ENCODE measurements at regions not wholly inside any gene's neighbourhood (a gene's known extent, or its start where the extent isn't known, plus 50 kb on each side); places are given as distances from the start of the nearest gene placed in this dataset.

DNA sequence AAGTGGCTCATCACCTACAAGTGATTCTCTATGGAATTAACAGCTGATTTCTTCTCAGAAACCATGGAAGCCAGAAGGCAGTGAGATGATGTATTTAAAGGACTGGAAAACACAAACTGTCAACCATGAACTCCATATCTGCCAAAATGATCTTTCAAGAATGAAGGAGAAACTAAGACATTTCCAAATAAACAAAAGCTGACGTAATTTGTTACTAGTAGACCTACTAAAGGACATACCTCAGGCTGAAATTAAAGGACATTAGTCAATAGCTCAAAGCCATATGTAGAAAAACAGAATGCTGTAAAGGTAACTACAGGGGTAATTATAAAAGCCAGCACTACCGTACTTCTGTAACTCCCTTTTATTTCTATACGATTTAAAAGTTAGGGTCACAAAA, 129.4 kb upstream of the TMEM45B start:
- Histone ChIP-seq H2BK15ac (ENCODE audit: low read length) (no peak overlapping the region), H3K23ac (ENCODE audit: low read depth, low read length, poor library complexity) (no peak overlapping the region), H3K9me3 (replicated peaks in 1 of 2; ENCODE audit: control insufficient read depth in 2 of 2, insufficient read depth in 1 of 2, low read depth in 1 of 2, low read length in 2 of 2) (no peaks in the 10 kb centered on the region), H4K91ac (ENCODE audit: low read depth, low read length, poor library complexity) (no peak overlapping the region), H3K27me3 (ENCODE audit: control insufficient read depth in 3 of 3, insufficient read depth in 3 of 3, low read depth in 1 of 3, low read length in 3 of 3) (peaks cover 0 to 3% (median 0%) of the 10 kb centered on the region in 3 experiments), H3K14ac (ENCODE audit: low read length) (no peak overlapping the region), H2AK5ac (ENCODE audit: low read depth, low read length) (no peak overlapping the region), H3K4me1 (ENCODE audit: control insufficient read depth in 2 of 2, insufficient read depth in 1 of 2, low read depth in 1 of 2, low read length in 2 of 2) (no peaks in the 10 kb centered on the region), H4K8ac (ENCODE audit: low read depth, low read length) (no peak overlapping the region), H2AFZ (ENCODE audit: low read length) (no peak overlapping the region), H3K18ac (ENCODE audit: low read length) (no peak overlapping the region), H3K27ac (replicated peaks; ENCODE audit: low read length) (no peak overlapping the region), H3K4me2 (ENCODE audit: insufficient read depth, low read length, poor library complexity, severe bottlenecking) (no peak overlapping the region), H2BK5ac (ENCODE audit: low read length) (no peak overlapping the region), H3K36me3 (replicated peaks in 1 of 2; ENCODE audit: control insufficient read depth in 2 of 2, insufficient read depth in 2 of 2, low read length in 2 of 2) (no peaks in the 10 kb centered on the region), H3K79me1 (ENCODE audit: low read depth, low read length) (no peaks in the 10 kb centered on the region), H3K9ac (ENCODE audit: low read depth, low read length, poor library complexity) (no peak overlapping the region), H2BK12ac (ENCODE audit: low read length) (no peak overlapping the region), H3K4ac (ENCODE audit: low read length) (no peak overlapping the region), H3K4me3 (ENCODE audit: low read length in 2 of 2) (no peak overlapping the region), H2BK120ac (ENCODE audit: low read depth, low read length) (no peak overlapping the region)
- WGBS, 2 donors (ENCODE audit: extremely low coverage in 2 of 2, insufficient read length in 2 of 2, insufficient replicate concordance in 1 of 2), result no CpG with 5 or more reads among the region's 3 CpGs
- DNase-seq (ENCODE audit: low spot score), result no peak

DNA sequence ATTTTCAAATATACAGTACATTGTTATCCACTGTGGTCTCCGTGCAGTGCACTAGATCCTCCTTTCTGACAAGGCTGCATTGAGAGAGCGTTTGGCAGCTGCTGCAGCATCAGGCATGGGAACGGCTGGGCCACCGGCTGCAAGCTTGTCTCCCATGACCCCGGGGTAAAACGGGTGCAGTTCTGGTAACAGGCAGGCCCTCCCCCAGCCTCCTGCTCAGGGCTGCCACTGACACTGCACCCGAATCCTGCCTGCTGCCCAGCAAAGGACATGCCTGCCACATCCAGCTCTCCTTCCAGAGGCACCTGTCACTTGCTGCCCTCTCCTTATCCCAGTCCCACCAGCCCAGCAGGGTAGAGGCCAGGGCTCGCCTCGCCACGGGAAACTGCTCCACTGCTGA, 124.5 kb upstream of the TMEM45B start:
- Histone ChIP-seq H3K4me2 (ENCODE audit: insufficient read depth, low read length, poor library complexity, severe bottlenecking) (peak overlapping the region; percentile 2), H2BK5ac (ENCODE audit: low read length) (peak overlapping the region; percentile 46), H3K4ac (ENCODE audit: low read length) (peak overlapping the region; percentile 26), H4K91ac (ENCODE audit: low read depth, low read length, poor library complexity) (no peak overlapping the region), H3K9me3 (replicated peaks in 1 of 2; ENCODE audit: control insufficient read depth in 2 of 2, insufficient read depth in 1 of 2, low read depth in 1 of 2, low read length in 2 of 2) (no peaks in the 10 kb centered on the region), H3K14ac (ENCODE audit: low read length) (peak overlapping the region; percentile 6), H3K9ac (ENCODE audit: low read depth, low read length, poor library complexity) (peak overlapping the region; percentile 34), H2BK15ac (ENCODE audit: low read length) (no peak overlapping the region), H3K79me1 (ENCODE audit: low read depth, low read length) (no peaks in the 10 kb centered on the region), H2BK120ac (ENCODE audit: low read depth, low read length) (no peak overlapping the region), H4K8ac (ENCODE audit: low read depth, low read length) (no peak overlapping the region), H3K23ac (ENCODE audit: low read depth, low read length, poor library complexity) (no peak overlapping the region), H3K4me1 (ENCODE audit: control insufficient read depth in 2 of 2, insufficient read depth in 1 of 2, low read depth in 1 of 2, low read length in 2 of 2) (peaks cover 0 to 4% of the 10 kb centered on the region in 2 donors), H3K27ac (replicated peaks; ENCODE audit: low read length) (no peak overlapping the region), H3K27me3 (ENCODE audit: control insufficient read depth in 3 of 3, insufficient read depth in 3 of 3, low read depth in 1 of 3, low read length in 3 of 3) (peaks cover 0 to 11% (median 2%) of the 10 kb centered on the region in 3 experiments), H3K18ac (ENCODE audit: low read length) (peak overlapping the region; percentile 77), H3K4me3 (ENCODE audit: low read length in 2 of 2) (no peak overlapping the region), H3K36me3 (replicated peaks in 1 of 2; ENCODE audit: control insufficient read depth in 2 of 2, insufficient read depth in 2 of 2, low read length in 2 of 2) (no peaks in the 10 kb centered on the region), H2BK12ac (ENCODE audit: low read length) (peak overlapping the region; percentile 66), H2AFZ (ENCODE audit: low read length) (no peak overlapping the region), H2AK5ac (ENCODE audit: low read depth, low read length) (no peak overlapping the region)
- no CpG with 5 or more reads among the region's 10 CpGs for WGBS, 2 donors (ENCODE audit: extremely low coverage in 2 of 2, insufficient read length in 2 of 2, insufficient replicate concordance in 1 of 2)
- DNase-seq (ENCODE audit: low spot score), result no peak

DNA sequence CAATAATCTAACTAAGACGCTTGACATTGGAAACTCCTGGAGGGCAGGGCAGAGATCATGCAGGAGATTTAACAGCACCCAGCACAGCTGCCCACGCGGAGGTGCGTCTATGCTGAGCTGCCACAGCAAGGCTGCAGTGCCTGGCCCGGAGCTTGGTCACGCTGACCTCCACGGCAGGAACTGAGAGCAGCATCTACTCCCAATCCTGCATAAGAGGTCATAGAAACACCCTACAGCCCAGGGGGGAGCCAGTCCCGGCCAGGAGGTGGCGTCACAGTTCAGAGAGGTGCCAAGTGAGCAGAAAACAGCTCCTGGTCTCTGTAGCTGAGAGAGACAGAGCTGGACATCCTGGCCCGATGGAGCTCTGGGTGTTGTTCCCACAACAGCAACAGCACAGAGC, 121.1 kb upstream of the TMEM45B start:
- H2BK5ac ChIP-seq (ENCODE audit: low read length), result no peak overlapping the region
- H4K8ac ChIP-seq (ENCODE audit: low read depth, low read length), result no peak overlapping the region
- H2BK15ac ChIP-seq (ENCODE audit: low read length), result no peak overlapping the region
- no peak overlapping the region for H2BK12ac ChIP-seq (ENCODE audit: low read length)
- H3K27ac ChIP-seq (replicated peaks; ENCODE audit: low read length), result no peak overlapping the region
- H3K27me3 ChIP-seq (ENCODE audit: control insufficient read depth in 3 of 3, insufficient read depth in 3 of 3, low read depth in 1 of 3, low read length in 3 of 3), result peaks cover 0 to 7% (median 2%) of the 10 kb centered on the region in 3 experiments
- H2AK5ac ChIP-seq (ENCODE audit: low read depth, low read length), result no peak overlapping the region
- H3K4me2 ChIP-seq (ENCODE audit: insufficient read depth, low read length, poor library complexity, severe bottlenecking), result no peak overlapping the region
- H2AFZ ChIP-seq (ENCODE audit: low read length), result no peak overlapping the region
- no peak overlapping the region for H3K4ac ChIP-seq (ENCODE audit: low read length)
- H2BK120ac ChIP-seq (ENCODE audit: low read depth, low read length), result no peak overlapping the region
- no peak overlapping the region for H3K9ac ChIP-seq (ENCODE audit: low read depth, low read length, poor library complexity)
- peak overlapping the region; percentile 33 for H3K18ac ChIP-seq (ENCODE audit: low read length)
- no CpG with 5 or more reads among the region's 10 CpGs for WGBS, 2 donors (ENCODE audit: extremely low coverage in 2 of 2, insufficient read length in 2 of 2, insufficient replicate concordance in 1 of 2)
- H3K23ac ChIP-seq (ENCODE audit: low read depth, low read length, poor library complexity), result no peak overlapping the region
- no peaks in the 10 kb centered on the region for H3K9me3 ChIP-seq (replicated peaks in 1 of 2; ENCODE audit: control insufficient read depth in 2 of 2, insufficient read depth in 1 of 2, low read depth in 1 of 2, low read length in 2 of 2)
- peak overlapping the region in 1 of 2 donors; percentile 5 for H3K4me3 ChIP-seq (ENCODE audit: low read length in 2 of 2)
- no peak for DNase-seq (ENCODE audit: low spot score)
- peaks cover 0 to 4% of the 10 kb centered on the region in 2 donors for H3K4me1 ChIP-seq (ENCODE audit: control insufficient read depth in 2 of 2, insufficient read depth in 1 of 2, low read depth in 1 of 2, low read length in 2 of 2)
- no peaks in the 10 kb centered on the region for H3K36me3 ChIP-seq (replicated peaks in 1 of 2; ENCODE audit: control insufficient read depth in 2 of 2, insufficient read depth in 2 of 2, low read length in 2 of 2)
- H4K91ac ChIP-seq (ENCODE audit: low read depth, low read length, poor library complexity), result no peak overlapping the region
- no peak overlapping the region for H3K14ac ChIP-seq (ENCODE audit: low read length)
- H3K79me1 ChIP-seq (ENCODE audit: low read depth, low read length), result no peaks in the 10 kb centered on the region

DNA sequence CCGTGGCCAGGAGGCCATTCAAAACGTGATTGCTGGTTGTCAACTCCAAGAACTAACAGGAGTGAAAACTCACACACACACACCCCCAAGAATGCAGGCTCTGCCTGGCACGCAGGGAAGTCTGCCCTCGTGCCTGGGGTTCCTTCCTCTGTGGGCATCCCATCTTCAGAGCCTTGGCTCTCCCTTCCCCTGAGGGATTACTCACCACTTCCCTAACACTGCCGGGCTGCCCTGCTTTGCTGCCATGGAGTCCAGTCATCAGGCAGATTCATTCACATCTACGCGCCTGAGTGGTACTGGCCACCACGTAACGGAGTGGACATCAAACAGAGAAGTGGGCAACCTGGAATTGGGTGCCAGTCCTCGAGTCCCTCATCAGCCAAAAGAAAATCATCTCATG, 120.7 kb upstream of the TMEM45B start:
- no peak for DNase-seq (ENCODE audit: low spot score)
- Histone ChIP-seq H3K9me3 (replicated peaks in 1 of 2; ENCODE audit: control insufficient read depth in 2 of 2, insufficient read depth in 1 of 2, low read depth in 1 of 2, low read length in 2 of 2) (no peaks in the 10 kb centered on the region), H2BK5ac (ENCODE audit: low read length) (no peak overlapping the region), H2BK15ac (ENCODE audit: low read length) (no peak overlapping the region), H3K27ac (replicated peaks; ENCODE audit: low read length) (no peak overlapping the region), H2BK120ac (ENCODE audit: low read depth, low read length) (no peak overlapping the region), H3K14ac (ENCODE audit: low read length) (no peak overlapping the region), H3K4me3 (ENCODE audit: low read length in 2 of 2) (no peak overlapping the region), H3K23ac (ENCODE audit: low read depth, low read length, poor library complexity) (no peak overlapping the region), H3K9ac (ENCODE audit: low read depth, low read length, poor library complexity) (no peak overlapping the region), H3K4me1 (ENCODE audit: control insufficient read depth in 2 of 2, insufficient read depth in 1 of 2, low read depth in 1 of 2, low read length in 2 of 2) (peaks cover 0 to 4% of the 10 kb centered on the region in 2 donors), H2BK12ac (ENCODE audit: low read length) (no peak overlapping the region), H3K79me1 (ENCODE audit: low read depth, low read length) (no peaks in the 10 kb centered on the region), H3K36me3 (replicated peaks in 1 of 2; ENCODE audit: control insufficient read depth in 2 of 2, insufficient read depth in 2 of 2, low read length in 2 of 2) (no peaks in the 10 kb centered on the region), H2AK5ac (ENCODE audit: low read depth, low read length) (no peak overlapping the region), H2AFZ (ENCODE audit: low read length) (peak overlapping the region; percentile 96), H3K4ac (ENCODE audit: low read length) (no peak overlapping the region), H4K91ac (ENCODE audit: low read depth, low read length, poor library complexity) (no peak overlapping the region), H3K4me2 (ENCODE audit: insufficient read depth, low read length, poor library complexity, severe bottlenecking) (no peak overlapping the region), H3K27me3 (ENCODE audit: control insufficient read depth in 3 of 3, insufficient read depth in 3 of 3, low read depth in 1 of 3, low read length in 3 of 3) (peaks cover 0 to 7% (median 2%) of the 10 kb centered on the region in 3 experiments), H4K8ac (ENCODE audit: low read depth, low read length) (no peak overlapping the region), H3K18ac (ENCODE audit: low read length) (peak overlapping the region; percentile 11)
- WGBS, 2 donors (ENCODE audit: extremely low coverage in 2 of 2, insufficient read length in 2 of 2, insufficient replicate concordance in 1 of 2), result no CpG with 5 or more reads among the region's 10 CpGs
